HL-60/S4 treated with phorbol 12-myristate 13-acetate at 8.2 ng/mL for 4 days and 3 days (cell line): ENCODE measurements at regions not wholly inside any gene's neighbourhood (a gene's known extent, or its start where the extent isn't known, plus 50 kb on each side); places are given as distances from the start of the nearest gene placed in this dataset.
"Not testable (repeated sequence)": the region's sequence is repeated elsewhere in the genome, so short reads cannot be mapped to it uniquely, and the experiment has no call there.

Experiments used
- in situ Hi-C: fragments of 300-500 bp; cut with MboI; formaldehyde crosslinking; loops from 2 replicates; pipeline ENCODE4 v1.15.0; 2022; ENCODE audit warnings: low sequenced_read_pairs

DNA sequence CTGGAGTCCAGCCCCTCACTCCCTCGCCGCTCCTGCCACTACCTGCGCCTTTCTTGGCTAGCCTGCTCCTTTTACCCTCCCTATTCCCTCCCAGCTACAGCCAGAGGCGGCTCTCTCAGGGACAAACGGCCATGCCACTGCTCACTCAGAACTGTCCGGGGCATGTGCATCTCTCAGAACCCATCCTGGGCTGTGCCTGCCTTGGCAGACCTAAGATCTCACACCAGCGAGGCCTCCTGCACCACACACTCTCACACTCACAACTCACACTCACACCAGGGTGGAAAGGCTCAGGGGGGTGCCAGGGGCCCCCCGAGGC, 180.3 kb downstream of the TMEM121 start:
- in situ Hi-C loops, result loop anchor here (5.0 kb wide), 1 partner anchor 119 kb away; no protein-coding TSS in a partner anchor

DNA sequence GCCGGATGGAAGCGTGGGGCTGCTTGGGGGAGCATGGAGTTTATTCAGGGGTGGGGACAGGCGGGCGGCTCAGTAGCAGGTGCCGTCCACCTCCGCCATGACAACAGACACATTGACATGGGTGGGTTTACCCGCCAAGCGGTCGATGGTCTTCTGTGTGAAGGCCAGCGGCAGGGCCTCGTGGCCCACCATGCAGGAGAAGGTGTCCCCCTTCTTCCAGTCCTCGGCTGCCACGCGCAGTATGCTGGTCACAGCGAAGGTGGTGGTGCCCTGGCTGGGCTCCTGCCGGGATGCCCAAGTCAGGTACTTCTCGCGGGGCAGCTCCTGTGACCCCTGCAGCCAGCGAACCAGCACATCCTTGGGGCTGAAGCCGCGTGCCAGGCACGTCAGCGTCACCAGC, 180.7 kb downstream of the TMEM121 start:
- in situ Hi-C loops, result loop anchor here (5.0 kb wide), 1 partner anchor 120 kb away; no protein-coding TSS in a partner anchor

DNA sequence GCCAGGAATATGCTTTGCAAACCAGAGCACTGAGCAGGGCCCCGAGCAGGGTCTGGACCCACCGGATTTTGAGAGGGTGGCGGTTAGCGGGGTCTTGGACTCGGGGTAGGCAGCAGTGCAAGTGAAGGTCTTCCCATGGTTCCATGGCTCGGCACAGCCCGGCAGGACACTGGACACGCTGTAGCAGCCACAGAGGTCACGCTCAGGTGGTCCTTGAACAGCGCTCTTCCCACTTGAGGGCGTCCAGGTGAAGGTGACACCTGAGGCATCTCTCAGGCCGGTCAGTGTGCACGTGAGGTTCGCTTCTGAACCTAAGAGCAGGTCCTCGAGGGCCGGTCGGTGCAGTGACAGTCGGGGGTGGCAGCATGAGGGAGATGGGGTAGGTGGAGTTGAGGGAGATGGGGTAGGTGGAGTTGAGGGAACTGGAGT, 181.4 kb downstream of the TMEM121 start:
- in situ Hi-C loops, result loop anchor here (5.0 kb wide), 1 partner anchor 120 kb away; no protein-coding TSS in a partner anchor

DNA sequence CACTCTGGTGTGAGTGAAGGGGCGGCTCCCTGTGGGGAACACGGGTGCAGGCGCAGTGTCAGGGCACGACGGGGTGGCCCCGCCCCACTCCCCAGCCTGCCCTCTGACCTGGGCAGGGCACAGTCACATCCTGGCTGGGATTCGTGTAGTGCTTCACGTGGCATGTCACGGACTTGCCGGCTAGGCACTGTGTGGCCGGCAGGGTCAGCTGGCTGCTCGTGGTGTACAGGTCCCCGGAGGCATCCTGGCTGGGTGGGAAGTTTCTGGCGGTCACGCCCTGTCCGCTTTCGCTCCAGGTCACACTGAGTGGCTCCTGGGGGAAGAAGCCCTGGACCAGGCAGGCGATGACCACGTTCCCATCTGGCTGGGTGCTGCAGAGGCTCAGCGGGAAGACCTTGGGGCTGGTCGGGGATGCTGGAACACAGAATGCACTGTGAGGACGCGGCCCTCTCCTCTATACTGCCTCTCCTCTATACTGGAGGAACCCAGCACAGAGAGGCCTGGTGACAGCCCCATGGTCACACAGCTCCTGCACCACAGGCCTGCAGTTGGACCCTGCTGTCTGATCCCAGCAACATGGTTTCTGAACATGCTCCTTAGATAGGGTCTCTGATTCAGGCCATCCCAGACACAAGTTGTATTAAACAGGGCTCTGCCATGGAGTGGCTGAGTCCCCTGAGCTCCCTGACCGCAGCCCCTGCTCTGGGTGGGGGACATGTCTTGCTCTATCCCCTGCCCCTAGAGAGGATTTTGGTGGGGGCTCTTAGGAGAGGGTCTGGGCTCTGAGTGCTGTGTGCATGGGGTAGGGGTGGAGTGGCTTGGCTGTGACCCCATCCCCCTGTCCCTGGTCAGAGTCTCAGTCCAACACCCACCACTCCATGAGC, 182.1 kb downstream of the TMEM121 start:
- in situ Hi-C loops, result loop anchor here (5.0 kb wide), 1 partner anchor 121 kb away; no protein-coding TSS in a partner anchor

DNA sequence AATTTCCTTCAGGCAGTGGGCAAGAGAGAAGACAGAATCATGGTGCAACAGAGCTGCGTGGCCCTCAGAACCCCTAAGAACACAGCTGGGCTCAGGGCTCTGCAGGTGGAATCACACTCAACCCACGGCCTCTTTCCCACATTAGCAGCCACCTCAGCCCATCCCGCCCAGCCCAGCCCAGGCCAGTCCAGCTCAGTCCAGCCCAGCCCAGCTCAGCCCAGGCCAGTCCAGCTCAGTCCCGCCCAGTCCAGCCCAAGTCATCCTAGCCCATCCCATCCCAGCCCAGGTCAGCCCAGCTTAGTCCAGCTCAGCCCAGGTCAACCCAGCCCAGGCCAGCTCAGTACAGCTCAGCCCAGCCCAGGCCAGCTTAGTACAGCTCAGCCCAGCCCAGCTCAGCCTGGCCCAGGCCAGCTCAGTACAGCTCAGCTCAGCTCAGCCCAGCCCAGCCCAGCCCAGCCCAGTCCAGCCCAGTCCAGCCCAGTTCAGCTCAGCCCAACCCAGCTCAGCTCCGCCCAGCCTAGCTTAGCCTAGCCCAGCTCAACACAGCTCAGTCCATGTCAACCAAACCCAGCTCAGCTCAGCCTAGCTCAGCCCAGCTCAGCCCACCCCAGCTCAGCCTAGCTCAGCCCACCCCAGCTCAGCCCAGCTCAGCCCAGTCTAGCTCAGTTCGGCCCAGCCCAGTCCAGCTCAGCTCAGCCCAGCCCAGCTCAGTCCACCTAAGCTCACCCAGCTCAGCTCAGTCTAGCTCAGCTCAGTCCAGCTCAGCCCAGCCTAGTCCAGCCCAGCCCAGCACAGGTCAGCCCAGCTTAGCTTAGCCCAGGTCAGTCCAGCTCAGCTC, 183.1 kb downstream of the TMEM121 start:
- in situ Hi-C loops, result loop anchor here (5.0 kb wide), 1 partner anchor 122 kb away; no protein-coding TSS in a partner anchor

DNA sequence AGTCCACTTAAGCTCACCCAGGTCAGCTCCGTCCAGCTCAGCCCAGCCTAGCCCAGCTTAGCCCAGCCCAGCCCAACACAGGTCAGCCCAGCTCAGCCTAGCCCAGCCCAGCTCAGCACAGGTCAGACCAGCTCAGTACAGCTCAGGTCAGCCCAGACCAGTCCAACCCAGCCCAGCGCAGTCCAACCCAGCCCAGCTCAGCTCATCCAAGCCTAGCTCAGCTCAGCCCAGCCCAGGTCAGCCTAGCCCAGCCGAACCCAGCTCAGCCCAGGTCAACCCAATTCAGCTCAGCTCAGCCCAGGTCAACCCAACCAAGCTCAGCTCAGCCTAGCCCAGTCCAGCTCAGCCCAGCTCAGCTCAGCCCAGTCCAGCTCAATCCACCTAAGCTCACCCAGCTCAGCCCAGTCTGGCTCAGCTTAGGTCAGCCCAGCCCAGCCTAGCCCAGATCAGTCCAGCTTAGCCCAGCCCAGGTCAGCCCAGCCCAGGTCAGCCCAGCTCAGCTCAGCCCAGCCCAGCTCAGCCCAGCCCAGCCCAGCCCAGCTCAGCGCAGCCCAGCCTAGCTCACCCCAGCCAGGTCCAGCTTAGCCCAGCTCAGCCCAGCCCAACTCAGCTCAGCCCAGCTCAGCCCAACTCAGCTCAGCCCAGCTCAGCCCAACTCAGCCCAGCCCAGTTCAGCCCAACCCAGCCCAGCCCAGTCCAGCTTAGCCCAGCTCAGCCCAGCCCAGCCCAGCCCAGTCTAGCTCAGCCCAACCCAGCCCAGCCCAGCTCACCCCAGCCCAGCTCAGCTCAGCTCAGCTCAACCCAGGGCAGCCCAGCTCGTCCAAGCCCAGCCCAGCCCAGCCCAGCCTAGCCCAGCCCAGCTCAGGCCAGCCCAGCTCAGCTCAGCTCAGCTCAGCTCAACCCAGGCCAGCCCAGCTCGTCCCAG, 184.0 kb downstream of the TMEM121 start:
- in situ Hi-C loops, result no loop called here

DNA sequence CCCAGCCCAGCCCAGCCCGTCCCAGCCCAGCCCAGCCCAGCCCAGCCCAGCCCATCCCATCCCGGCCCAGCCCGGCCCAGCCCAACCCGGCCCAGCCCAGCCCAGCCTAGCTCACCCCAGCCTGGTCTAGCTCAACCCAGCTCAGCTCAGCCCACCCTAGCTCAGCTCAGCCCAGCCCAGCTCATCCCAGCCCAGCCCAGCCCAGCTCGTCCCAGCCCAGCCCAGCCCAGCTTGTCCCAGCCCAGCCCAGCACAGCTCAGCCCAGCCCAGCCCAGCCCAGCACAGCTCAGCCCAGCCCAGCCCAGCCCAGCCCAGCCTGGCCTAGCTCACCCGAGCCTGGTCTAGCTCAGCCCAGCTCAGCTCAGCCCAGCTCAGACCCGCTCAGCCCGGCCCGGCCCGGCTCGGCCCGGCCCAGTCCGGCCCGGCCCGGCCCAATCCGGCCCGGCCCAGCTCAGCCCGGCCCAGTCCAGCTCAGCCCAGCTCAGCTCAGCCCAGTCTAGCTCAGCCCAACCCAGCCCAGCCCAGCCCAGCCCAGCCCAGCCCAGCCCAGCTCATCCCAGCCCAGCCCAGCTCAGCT, 184.7 kb downstream of the TMEM121 start:
- in situ Hi-C loops, result no loop called here

DNA sequence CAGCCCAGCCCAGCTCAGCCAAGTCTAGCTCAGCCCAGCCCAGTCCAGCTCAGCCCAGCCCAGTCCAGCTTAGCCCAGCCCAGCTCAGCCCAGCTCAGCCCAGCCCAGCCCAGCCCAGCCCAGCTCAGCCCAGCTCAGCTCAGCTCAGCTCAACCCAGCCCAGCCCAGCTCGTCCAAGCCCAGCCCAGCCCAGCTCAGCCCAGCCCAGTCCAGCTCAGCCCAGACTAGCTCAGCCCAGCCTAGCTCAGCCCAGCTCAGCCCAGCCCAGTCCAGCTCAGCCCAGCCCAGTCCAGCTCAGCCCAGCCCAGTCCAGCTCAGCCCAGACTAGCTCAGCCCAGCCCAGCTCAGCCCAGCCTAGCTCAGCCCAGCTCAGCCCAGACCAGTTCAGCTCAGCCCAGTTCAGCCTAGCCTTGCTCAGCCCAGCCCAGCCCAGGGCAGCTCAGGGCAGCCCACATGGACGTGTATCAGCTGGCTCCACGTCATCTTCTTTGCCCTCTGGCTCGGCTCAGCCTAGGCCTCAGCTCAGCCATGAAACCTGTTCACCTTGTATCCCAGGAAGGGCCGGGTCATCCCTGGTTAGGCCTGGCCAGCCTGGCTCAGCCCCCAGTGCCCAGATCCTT, 185.6 kb downstream of the TMEM121 start:
- in situ Hi-C loops, result no loop called here

DNA sequence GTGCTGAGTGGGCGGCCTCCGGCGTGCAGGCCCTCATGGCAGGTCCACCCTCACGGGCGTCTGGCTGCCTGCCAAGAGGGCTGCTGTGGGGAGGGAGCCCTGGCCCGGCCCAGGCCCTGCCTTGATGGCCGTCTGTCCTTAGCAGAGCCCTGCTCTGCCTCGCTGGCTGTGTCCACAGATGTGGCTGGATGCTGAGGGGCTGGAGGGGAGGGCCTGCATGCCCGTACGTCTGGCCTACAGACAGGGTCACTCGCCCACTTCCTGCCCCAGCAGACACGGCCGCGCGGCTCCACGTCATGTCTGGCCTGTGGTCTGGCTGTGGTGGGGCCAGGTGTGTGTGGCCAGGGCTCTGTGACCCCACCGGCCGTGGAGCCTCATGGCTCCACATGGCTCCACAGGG, 186.3 kb downstream of the TMEM121 start:
- in situ Hi-C loops, result not testable (repeated sequence)

DNA sequence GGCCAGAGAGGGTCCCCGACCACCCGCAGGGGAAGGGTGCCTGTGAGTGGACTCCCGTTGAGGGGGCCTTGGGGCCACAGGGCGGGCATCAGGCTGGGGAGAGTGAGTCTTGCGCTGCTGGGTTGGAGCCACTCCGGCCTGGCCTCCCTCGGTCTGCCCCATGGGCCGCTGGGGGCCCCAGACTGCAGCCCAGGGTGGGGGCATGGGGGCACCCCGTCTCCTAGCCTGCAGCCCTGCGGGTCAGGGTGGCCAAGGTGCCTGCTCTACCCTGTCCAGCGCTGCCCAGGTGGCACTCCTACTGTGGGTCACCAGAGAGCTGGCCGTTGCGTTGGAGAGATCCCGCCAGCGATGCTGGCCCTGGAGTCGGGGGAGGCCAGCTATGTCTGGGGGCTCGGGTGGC, 186.8 kb downstream of the TMEM121 start:
- in situ Hi-C loops, result not testable (repeated sequence)

DNA sequence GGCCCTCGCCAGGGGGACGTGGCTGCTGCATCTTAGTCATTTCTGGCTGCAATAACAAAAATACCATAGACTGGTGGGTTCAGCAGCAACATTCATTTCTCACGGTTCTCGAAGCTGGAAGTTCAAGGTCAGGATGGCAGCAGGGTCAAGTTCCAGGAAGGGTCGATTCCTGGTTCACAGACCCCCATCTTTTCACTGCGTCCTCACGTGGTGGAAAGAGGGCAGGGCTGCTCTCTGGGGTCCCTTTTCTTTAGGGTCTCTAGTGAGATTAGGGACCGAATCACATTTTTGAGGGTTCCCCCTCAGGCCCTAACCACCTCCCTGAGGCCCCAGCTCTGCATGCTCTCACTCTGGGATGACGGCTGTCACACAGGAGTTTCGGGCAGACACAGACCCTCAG, 187.5 kb downstream of the TMEM121 start:
- in situ Hi-C loops, result not testable (repeated sequence)

DNA sequence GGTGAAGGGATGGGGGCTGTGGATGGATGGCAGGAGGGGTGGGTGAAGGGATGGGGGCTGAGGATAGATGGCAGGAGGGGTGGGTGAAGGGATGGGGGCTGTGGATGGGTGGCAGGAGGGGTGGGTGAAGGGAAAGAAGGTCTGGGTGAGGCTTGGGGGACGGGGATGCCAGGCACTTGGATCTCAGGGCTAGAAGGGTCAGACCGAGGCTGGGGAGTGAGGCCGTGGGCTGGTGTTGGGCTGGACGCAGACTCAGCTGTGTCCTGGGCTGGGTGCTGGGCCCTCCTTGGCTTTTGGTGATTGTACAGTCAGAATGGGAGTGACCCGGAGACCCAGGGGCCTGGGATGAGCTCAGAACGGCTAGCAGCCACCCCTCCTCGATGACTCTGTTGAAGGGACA, 192.4 kb downstream of the TMEM121 start:
- in situ Hi-C loops, result not testable (repeated sequence)

DNA sequence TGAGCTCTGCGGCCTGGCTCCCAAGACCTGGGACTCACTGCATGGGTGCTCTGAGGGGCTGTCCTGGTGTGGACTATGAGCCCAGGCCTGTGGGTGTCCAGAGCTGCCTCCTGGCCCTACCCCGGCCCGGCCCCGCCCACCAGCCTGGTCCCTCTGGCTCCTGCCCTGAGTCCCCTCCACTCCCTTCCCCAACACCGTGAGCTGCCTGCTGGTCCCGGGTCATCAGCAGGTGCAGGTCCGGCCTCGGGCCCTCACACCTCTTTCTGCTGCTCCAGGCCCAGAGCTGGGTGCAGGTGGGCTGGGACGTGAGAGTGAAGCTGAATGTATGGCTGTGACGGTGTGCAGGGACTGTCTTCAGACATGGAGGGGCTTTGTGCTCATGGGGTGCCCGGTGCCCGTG, 193.7 kb downstream of the TMEM121 start:
- in situ Hi-C loops, result not testable (repeated sequence)

DNA sequence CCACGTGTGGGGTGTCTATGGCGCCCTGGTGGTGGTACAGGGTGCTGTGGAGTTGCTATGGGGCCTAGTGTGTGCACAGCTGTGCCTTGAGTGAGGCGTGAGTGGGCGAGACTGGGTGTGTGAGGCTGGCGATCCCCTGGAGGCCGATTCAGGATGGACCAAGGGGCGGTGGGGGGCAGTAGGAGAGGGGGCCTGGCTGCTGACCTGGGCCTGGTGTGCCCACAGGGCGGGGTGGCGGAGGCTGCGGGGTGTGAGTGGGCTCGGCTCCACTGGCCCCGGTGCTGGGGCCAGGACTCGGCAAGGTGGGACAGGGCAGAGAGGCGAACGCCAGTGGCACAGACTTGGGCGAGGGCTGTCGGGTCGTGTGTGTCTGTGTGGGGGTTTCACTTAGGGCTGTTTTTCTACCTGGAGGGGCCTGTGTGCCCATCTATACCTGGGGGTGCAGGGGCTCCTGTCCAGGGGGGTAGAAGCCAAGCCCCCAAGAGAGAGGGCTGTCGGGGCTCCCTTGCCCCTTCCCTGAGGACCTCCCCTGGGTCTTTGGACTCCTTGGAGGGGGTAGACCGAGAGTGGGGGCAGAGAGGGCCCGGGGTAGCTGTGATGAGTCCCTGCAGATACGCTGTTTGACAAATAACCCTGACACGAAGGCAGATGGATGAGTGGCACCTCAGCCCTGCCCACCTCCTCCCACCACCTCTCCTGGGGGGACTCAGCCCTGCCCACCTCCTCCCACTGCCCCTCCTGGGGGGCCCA, 194.6 kb downstream of the TMEM121 start:
- in situ Hi-C loops, result not testable (repeated sequence)

DNA sequence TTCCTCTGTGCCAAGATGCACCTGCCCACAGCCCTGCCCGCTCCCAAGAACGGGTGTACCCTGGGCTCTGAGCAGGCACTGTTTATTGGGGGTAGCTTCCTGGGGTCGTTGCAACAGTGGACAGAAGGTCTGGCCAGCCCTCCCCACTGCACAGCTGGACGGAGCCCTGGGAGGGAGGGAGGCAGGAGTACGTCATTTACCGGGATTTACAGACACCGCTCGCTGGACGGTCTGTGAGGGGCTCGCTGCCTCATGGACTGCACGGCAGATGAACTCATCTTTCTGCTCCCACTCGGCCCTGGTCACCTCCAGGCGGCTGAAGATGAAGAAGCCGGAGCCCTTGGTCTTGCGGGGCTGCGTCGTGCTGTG, 195.2 kb downstream of the TMEM121 start:
- in situ Hi-C loops, result not testable (repeated sequence)

DNA sequence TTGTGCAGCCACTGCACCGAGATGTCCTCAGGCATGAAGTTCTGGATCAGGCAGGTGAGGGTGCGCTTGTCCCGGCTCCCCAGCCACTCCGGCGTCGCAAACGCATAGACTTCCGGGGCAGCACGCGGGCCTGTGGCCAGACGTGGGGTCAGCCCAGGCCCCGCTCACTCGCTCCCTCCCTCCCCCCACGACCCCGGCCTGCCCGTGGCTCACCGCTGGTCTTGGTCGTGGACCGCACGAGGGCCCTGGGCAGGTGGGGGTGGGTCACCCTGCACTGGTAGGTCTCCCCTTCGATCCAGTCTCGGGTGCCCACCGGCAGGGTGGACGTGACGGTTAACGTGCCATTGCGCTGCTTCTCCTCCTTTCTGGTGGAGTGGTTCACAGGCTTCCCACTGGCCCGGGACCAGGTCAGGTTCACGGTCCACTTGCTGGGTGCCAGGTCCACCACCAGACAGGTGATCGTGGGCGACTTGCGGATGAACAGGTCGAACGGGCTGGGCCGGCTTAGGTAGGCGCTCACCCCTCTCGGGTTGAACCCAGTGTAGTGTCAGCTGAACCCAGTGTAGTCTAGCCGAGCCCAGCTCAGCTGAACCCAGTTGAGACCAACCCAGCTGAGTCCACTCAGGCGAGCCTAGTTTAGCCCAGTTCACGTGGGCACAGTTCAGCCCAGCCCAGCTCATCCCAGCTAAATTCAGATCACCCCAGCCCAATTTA, 195.8 kb downstream of the TMEM121 start:
- in situ Hi-C loops, result not testable (repeated sequence)

DNA sequence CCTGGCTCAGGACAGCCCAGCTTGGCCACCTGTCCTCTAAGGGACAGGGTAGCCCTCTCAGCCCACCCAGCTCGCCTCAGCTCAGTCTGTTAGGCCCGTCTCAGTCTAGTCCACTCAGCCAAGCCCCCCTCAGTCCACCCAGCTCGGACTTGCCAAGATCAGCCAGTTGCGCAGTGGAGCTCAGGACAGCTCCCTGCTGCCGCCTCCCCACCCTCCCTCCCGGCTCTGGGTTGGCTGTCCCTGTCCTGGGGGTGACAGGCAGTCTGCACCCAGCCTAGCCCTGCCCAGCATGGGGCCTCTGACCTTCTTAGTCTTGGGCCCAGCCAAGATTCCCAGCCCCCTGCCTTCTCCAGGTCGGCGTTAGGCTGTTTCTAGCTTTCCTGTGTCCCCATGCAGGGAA, 196.9 kb downstream of the TMEM121 start:
- in situ Hi-C loops, result not testable (repeated sequence)

DNA sequence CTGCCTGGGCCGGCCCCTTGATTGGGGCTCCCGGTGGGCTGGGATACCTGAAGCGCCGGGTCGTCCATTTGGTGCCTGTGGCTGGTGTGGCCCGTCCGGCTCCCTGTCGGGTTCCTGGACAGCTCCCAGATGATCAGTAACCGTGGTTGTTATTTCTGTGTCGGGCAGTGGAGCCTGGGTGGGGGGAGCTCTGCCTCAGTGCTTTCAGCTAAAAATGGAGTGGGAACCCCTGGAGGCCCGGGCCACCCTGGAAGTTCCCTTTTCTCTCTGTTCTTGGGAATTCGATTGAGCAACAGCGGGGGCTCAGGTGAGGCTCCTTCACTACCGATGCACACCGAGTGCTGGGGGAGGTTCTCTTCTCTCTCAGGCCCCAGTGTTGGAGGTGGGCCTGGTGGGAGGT, 197.4 kb downstream of the TMEM121 start:
- in situ Hi-C loops, result not testable (repeated sequence)
